OCI-LY3 (cell line): ENCODE measurements at regions not wholly inside any gene's neighbourhood (a gene's known extent, or its start where the extent isn't known, plus 50 kb on each side); places are given as distances from the start of the nearest gene placed in this dataset.

Source experiments
- H2AFZ ChIP-seq: fragments of 200-600, 300-600 bp; shearing (Covaris generic); 2 replicates; pipeline ENCODE4 v1.6.0; 2014; ENCODE audit warnings: antibody characterized with exemption, low read depth, low read length
- H3K27ac ChIP-seq: fragments of 200-600, 300-600 bp; sonication (generic); 2 replicates; pipeline ENCODE4 v1.5.1; 2014; ENCODE audit warnings: mild to moderate bottlenecking, low read length, moderate library complexity, mixed read lengths
- H3K27me3 ChIP-seq: fragments of 200-600, 300-600 bp; sonication (generic); 2 replicates; pipeline ENCODE4 v1.6.1; 2014; ENCODE audit warnings: low read depth, low read length, mixed read lengths
- H3K36me3 ChIP-seq: fragments of 200-600, 300-600 bp; sonication (generic); replicated peaks from 2 replicates; pipeline ENCODE3; 2014; ENCODE audit warnings: low read depth, low read length, mixed read lengths
- H3K4me1 ChIP-seq: fragments of 300-600, 200-600 bp; sonication (generic); 2 replicates; pipeline ENCODE4 v1.6.1; 2014; ENCODE audit warnings: low read length, mixed read lengths
- H3K4me2 ChIP-seq: fragments of 200-600, 300-600 bp; sonication (generic); 2 replicates; pipeline ENCODE4 v1.6.1; 2014; ENCODE audit warnings: low read length, mixed read lengths
- H3K4me3 ChIP-seq: fragments of 300-600, 200-600 bp; sonication (generic); 2 replicates; pipeline ENCODE4 v1.5.1; 2014; ENCODE audit warnings: antibody characterized with exemption, mild to moderate bottlenecking, low read length, moderate library complexity
- H3K79me2 ChIP-seq: fragments of 300-600, 200-600 bp; shearing (Covaris generic); 2 replicates; pipeline ENCODE4 v1.6.1; 2014; ENCODE audit warnings: mild to moderate bottlenecking, low read length, mixed read lengths
- H3K9ac ChIP-seq: fragments of 300-600, 200-600 bp; shearing (Covaris generic); 2 replicates; pipeline ENCODE4 v1.6.0; 2014; ENCODE audit warnings: mild to moderate bottlenecking, low read length, moderate library complexity
- H3K9me3 ChIP-seq: fragments of 200-600, 300-600 bp; shearing (Covaris generic); 2 replicates; pipeline ENCODE4 v1.6.1; 2014; ENCODE audit warnings: low read length, mixed read lengths; ENCODE audit not compliant: insufficient read depth
- H4K20me1 ChIP-seq: fragments of 200-600, 300-600 bp; sonication (generic); 2 replicates; pipeline ENCODE4 v1.6.1; 2016; ENCODE audit warnings: low read length, mixed read lengths; ENCODE audit not compliant: insufficient read depth
- EZH2phosphoT487 ChIP-seq: fragments of 200-600 bp; shearing (Covaris generic); IDR thresholded peaks from 2 replicates; pipeline ENCODE4 v1.6.1; 2018; ENCODE audit warnings: antibody characterized with exemption, mixed run types, low read depth
- TF ChIP-seq, protein P1 (sequence below): fragments of 200-600, 300-600 bp; sonication (generic); IDR thresholded peaks from 2 replicates; pipeline ENCODE4 v1.5.1; 2014; ENCODE audit warnings: antibody characterized with exemption, low read length, low read depth

DNA sequence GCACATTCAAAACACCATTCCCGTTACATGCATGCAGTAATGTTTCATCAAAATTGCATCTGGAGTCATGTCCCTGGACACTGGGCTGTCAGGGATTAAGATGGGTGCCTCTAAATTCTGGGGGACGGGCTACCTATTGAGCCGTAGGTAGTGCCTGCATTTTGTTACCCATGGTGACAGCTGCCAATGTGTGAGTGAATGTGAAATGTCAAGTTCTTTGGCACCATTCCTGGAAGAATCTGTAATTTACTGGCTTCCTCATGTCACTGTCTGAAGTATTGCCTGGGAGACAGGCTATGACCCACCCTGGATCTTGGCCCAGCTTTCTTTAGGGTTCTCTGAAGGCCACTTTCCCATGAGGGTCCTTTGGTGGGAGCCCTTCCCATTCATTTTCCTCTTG lies 266.1 kb downstream of the TSHZ3 start:
- no peaks in the 10 kb centered on the region for H3K36me3 ChIP-seq
- H3K9ac ChIP-seq = no peak overlapping the region
- no peaks in the 10 kb centered on the region; the same call in 1 of the 2 replicates for H3K9me3 ChIP-seq
- no peak for TF ChIP-seq EZH2phosphoT487
- TF ChIP-seq, protein P1, sequence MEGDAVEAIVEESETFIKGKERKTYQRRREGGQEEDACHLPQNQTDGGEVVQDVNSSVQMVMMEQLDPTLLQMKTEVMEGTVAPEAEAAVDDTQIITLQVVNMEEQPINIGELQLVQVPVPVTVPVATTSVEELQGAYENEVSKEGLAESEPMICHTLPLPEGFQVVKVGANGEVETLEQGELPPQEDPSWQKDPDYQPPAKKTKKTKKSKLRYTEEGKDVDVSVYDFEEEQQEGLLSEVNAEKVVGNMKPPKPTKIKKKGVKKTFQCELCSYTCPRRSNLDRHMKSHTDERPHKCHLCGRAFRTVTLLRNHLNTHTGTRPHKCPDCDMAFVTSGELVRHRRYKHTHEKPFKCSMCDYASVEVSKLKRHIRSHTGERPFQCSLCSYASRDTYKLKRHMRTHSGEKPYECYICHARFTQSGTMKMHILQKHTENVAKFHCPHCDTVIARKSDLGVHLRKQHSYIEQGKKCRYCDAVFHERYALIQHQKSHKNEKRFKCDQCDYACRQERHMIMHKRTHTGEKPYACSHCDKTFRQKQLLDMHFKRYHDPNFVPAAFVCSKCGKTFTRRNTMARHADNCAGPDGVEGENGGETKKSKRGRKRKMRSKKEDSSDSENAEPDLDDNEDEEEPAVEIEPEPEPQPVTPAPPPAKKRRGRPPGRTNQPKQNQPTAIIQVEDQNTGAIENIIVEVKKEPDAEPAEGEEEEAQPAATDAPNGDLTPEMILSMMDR = no peak
- no peaks in the 10 kb centered on the region for H4K20me1 ChIP-seq
- no peak overlapping the region for H3K4me3 ChIP-seq
- H3K79me2 ChIP-seq = no peaks in the 10 kb centered on the region
- no peaks in the 10 kb centered on the region for H3K27me3 ChIP-seq
- H3K4me1 ChIP-seq = no peaks in the 10 kb centered on the region
- no peak overlapping the region for H2AFZ ChIP-seq
- no peak overlapping the region for H3K27ac ChIP-seq
- no peak overlapping the region for H3K4me2 ChIP-seq

DNA sequence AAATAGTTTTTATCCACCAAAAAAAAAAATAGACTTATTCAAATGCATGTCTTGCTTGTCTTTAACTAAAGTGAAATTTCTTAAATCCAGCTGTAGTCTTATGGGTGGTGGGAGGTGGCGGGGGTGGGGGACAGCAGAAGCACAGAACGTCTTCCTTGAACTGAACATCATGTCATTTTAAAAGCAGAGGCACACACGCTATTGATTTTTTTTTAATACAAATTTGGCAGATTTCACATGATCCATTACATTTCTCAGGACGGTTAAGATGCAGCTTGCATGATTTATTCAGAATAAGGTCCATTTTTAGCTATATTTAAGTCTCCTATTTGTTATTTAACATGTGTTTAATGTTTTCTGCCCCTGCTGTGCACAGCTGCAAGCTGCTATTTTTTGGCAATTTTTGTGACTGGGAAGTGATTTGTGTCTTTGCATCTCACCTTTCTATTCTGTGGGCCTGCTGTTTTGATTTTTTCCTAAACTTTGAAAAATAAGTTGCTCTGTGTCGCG lies 274.0 kb downstream of the TSHZ3 start:
- H2AFZ ChIP-seq = no peak overlapping the region
- no peaks in the 10 kb centered on the region for H3K4me1 ChIP-seq
- H3K79me2 ChIP-seq = no peaks in the 10 kb centered on the region
- no peaks in the 10 kb centered on the region for H3K27me3 ChIP-seq
- H4K20me1 ChIP-seq = no peaks in the 10 kb centered on the region
- H3K27ac ChIP-seq = no peak overlapping the region
- TF ChIP-seq EZH2phosphoT487 = no peak
- TF ChIP-seq, protein P1 = no peak
- no peaks in the 10 kb centered on the region for H3K36me3 ChIP-seq
- H3K9ac ChIP-seq = no peak overlapping the region
- no peak overlapping the region for H3K4me2 ChIP-seq
- no peak overlapping the region for H3K4me3 ChIP-seq
- no peaks in the 10 kb centered on the region for H3K9me3 ChIP-seq

DNA sequence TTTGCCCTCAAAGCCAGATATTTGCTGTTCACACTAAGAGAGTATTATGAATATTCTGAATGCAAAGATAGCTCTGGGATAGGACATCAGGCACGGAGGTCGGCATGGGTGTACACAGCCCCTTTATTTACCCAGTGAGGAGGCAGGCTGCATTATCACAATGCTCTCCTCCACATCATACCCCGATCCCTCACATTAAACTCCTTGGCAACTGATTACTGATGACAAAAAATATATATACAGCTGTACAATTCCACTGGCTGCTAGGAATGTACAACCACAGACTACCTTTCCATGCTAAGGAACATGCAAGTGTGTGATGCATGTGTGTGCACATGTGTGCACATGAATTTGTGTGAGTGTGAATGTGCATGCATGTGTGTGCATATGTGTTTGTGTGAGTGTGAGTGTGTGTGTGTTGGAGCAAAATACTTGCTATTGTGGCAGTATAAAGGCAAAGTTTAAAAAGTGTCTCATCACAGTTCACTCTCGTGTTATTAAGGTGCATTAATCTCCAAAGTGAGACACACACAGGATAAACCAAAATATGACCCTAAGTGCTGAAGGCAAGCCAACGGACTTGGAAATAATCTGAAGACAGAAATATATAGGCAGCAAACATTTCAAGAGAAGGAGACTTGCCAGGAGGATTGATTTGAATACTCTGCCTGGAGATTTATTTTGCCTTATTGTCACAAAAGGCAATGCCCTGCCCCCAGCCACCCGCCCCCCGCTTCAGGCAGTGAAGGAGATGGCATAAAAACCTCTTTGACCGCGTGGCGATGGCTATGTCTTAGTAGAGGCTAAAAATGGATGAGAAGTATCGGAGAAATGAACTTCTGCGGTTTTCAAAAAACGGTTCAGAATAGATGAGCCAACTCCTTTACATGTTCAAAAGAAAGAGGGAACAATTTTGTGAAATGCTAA lies 274.8 kb downstream of the TSHZ3 start:
- H3K27me3 ChIP-seq = no peaks in the 10 kb centered on the region
- no peak overlapping the region for H3K9ac ChIP-seq
- no peaks in the 10 kb centered on the region for H3K79me2 ChIP-seq
- no peak overlapping the region for H2AFZ ChIP-seq
- TF ChIP-seq, protein P1 = no peak
- TF ChIP-seq EZH2phosphoT487 = no peak
- no peaks in the 10 kb centered on the region for H4K20me1 ChIP-seq
- H3K9me3 ChIP-seq = no peaks in the 10 kb centered on the region
- H3K36me3 ChIP-seq = no peaks in the 10 kb centered on the region
- no peak overlapping the region for H3K4me2 ChIP-seq
- H3K4me1 ChIP-seq = no peaks in the 10 kb centered on the region
- H3K27ac ChIP-seq = no peak overlapping the region
- no peak overlapping the region for H3K4me3 ChIP-seq

DNA sequence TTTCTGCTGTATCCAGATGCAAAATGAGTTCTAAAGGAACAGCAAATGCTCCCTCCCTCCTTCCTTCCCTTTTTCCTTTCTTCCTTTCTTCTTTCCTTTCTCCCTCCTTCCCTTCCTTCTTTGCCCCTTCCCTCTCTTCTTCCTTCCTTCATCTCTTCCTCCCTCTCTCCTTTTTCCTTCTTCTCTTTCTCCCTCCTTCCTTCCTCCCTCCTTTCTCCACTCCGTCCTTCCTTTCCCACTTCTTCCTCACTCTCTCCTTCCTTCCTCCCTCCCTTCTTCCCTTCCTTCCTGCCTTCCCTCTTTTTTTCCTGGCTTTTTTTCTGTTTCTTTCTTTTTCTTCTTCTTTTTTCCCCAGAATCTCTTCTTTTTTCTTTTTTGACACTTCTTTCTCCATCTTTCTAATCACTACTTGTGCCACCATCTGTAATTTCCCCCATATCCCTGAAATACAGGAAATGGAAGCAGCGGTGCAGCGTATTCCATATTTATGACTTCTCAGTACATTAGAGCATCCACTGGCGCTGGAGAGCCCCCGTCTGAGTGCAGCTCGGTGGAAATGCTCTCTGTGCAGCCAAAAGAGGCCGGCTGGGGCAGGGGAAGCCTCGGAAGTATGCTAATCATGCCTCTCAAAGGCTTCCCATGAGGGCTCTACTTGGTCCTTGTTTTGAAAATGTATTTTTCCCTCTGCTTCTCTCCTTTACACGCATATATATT lies 275.6 kb downstream of the TSHZ3 start:
- H3K4me1 ChIP-seq = no peaks in the 10 kb centered on the region
- no peak overlapping the region for H3K27ac ChIP-seq
- H4K20me1 ChIP-seq = no peaks in the 10 kb centered on the region
- H3K4me3 ChIP-seq = no peak overlapping the region
- TF ChIP-seq, protein P1 = no peak
- TF ChIP-seq EZH2phosphoT487 = no peak
- H3K79me2 ChIP-seq = no peaks in the 10 kb centered on the region
- no peak overlapping the region for H3K4me2 ChIP-seq
- no peaks in the 10 kb centered on the region for H3K36me3 ChIP-seq
- H3K9me3 ChIP-seq = no peaks in the 10 kb centered on the region
- no peak overlapping the region for H3K9ac ChIP-seq
- no peaks in the 10 kb centered on the region for H3K27me3 ChIP-seq
- H2AFZ ChIP-seq = no peak overlapping the region
